ENCODE measurements at regions not wholly inside any gene's neighbourhood (a gene's known extent, or its start where the extent isn't known, plus 50 kb on each side); places are given as distances from the start of the nearest gene placed in this dataset.

DNA sequence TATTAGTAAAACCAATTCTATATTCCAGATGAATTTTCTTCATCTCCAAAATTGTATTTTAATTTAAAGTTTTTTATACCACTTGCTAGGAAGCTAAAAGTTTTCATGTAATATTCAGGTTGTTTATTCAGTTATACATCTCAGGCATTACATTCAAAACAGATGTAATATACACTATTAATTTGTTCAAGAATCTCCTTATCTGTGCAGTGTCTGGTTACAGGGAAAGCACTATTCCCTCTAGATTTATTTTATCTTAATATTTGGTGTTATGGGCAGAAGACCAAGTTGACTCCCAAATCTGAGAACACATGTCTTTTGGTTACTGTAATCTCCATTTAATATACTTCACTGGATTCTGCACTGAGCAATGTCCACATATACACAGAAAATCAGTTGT lies 953.4 kb downstream of the ANKRD7 start:
- Histone ChIP-seq H4K20me1 (ENCODE audit: insufficient read depth) (no peaks in the 10 kb centered on the region), H3K9ac (ENCODE audit: low read length) (no peak overlapping the region), H3K9me3 (ENCODE audit: low read length) (no peaks in the 10 kb centered on the region), H3K9me2 (ENCODE audit: insufficient read depth, low read length) (no peaks in the 10 kb centered on the region), H3K27me3 (ENCODE audit: insufficient read depth, low read depth, low read length) (no peaks in the 10 kb centered on the region), H2AFZ (ENCODE audit: low read depth, low read length) (no peak overlapping the region), H3F3A (ENCODE audit: insufficient read depth, low read length, poor library complexity, severe bottlenecking) (no peaks in the 10 kb centered on the region), H3K27ac (ENCODE audit: low read length) (no peak overlapping the region), H3K36me3 (ENCODE audit: insufficient read depth, low read length) (no peaks in the 10 kb centered on the region), H3K79me2 (replicated peaks; ENCODE audit: insufficient read depth, low read length) (no peaks in the 10 kb centered on the region), H3K4me3 (ENCODE audit: low read length) (no peak overlapping the region), H3K4me2 (ENCODE audit: low read length) (no peak overlapping the region)
- no peak for TF ChIP-seq TAF1 (IDR thresholded peaks at IDR 0.05; ENCODE audit: low read depth)
- TF ChIP-seq, protein P1, sequence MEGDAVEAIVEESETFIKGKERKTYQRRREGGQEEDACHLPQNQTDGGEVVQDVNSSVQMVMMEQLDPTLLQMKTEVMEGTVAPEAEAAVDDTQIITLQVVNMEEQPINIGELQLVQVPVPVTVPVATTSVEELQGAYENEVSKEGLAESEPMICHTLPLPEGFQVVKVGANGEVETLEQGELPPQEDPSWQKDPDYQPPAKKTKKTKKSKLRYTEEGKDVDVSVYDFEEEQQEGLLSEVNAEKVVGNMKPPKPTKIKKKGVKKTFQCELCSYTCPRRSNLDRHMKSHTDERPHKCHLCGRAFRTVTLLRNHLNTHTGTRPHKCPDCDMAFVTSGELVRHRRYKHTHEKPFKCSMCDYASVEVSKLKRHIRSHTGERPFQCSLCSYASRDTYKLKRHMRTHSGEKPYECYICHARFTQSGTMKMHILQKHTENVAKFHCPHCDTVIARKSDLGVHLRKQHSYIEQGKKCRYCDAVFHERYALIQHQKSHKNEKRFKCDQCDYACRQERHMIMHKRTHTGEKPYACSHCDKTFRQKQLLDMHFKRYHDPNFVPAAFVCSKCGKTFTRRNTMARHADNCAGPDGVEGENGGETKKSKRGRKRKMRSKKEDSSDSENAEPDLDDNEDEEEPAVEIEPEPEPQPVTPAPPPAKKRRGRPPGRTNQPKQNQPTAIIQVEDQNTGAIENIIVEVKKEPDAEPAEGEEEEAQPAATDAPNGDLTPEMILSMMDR (IDR thresholded peaks at IDR 0.05; ENCODE audit: poor library complexity, severe bottlenecking), result no peak
- no peak for TF ChIP-seq SMC3 (conservative IDR thresholded peaks at IDR 0.05; ENCODE audit: poor library complexity)
- TF ChIP-seq EZH2 (IDR thresholded peaks at IDR 0.05; ENCODE audit: borderline replicate concordance, insufficient read depth, low read length, poor library complexity, severe bottlenecking), result no peak
- no peak for TF ChIP-seq EP300 (conservative IDR thresholded peaks at IDR 0.05; ENCODE audit: poor library complexity, severe bottlenecking)
- TF ChIP-seq POLR2AphosphoS5 (IDR thresholded peaks at IDR 0.05), result no peak
- TF ChIP-seq, protein P2, sequence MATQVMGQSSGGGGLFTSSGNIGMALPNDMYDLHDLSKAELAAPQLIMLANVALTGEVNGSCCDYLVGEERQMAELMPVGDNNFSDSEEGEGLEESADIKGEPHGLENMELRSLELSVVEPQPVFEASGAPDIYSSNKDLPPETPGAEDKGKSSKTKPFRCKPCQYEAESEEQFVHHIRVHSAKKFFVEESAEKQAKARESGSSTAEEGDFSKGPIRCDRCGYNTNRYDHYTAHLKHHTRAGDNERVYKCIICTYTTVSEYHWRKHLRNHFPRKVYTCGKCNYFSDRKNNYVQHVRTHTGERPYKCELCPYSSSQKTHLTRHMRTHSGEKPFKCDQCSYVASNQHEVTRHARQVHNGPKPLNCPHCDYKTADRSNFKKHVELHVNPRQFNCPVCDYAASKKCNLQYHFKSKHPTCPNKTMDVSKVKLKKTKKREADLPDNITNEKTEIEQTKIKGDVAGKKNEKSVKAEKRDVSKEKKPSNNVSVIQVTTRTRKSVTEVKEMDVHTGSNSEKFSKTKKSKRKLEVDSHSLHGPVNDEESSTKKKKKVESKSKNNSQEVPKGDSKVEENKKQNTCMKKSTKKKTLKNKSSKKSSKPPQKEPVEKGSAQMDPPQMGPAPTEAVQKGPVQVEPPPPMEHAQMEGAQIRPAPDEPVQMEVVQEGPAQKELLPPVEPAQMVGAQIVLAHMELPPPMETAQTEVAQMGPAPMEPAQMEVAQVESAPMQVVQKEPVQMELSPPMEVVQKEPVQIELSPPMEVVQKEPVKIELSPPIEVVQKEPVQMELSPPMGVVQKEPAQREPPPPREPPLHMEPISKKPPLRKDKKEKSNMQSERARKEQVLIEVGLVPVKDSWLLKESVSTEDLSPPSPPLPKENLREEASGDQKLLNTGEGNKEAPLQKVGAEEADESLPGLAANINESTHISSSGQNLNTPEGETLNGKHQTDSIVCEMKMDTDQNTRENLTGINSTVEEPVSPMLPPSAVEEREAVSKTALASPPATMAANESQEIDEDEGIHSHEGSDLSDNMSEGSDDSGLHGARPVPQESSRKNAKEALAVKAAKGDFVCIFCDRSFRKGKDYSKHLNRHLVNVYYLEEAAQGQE (IDR thresholded peaks at IDR 0.05; ENCODE audit: borderline replicate concordance), result no peak
- no peak for TF ChIP-seq RAD21 (conservative IDR thresholded peaks at IDR 0.05)
- TF ChIP-seq MXI1 (conservative IDR thresholded peaks at IDR 0.05; ENCODE audit: poor library complexity, severe bottlenecking), result no peak

DNA sequence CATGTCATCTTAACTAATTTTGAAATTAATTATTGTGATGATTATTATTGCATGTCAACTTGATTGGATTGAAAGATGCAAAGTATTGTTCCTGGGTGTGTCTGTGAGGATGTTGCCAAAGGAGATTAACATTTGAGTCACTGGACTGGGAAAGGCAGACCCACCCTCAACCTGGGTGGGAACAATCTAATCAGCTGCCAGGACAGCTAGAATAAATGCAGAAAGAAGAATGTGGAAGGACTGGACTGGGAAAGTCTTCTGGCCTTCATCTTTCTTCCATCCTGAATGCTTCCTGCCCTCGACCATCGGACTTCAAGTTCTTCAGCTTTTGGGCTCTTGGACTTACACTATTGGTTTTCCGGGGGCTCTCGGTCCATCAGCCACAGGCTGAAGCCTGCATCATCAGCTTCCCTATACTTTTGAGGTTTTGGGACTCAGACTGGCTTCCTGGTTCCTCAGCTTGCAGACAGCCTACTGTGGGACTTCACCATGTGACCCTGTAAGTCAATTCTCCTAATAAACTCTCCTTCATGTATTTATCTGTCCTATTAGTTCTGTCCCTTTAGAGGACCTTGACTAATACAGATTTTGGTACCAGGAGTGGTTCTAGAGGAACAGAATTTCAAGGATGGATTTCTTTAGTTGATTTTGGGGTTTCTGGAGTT lies 959.8 kb downstream of the ANKRD7 start:
- no peak overlapping the region for H3K9ac ChIP-seq (ENCODE audit: low read length)
- no peaks in the 10 kb centered on the region for H3K27me3 ChIP-seq (ENCODE audit: insufficient read depth, low read depth, low read length)
- H4K20me1 ChIP-seq (ENCODE audit: insufficient read depth), result no peaks in the 10 kb centered on the region
- H3F3A ChIP-seq (ENCODE audit: insufficient read depth, low read length, poor library complexity, severe bottlenecking), result no peaks in the 10 kb centered on the region
- H3K9me3 ChIP-seq (ENCODE audit: low read length), result no peaks in the 10 kb centered on the region
- H3K27ac ChIP-seq (ENCODE audit: low read length), result no peak overlapping the region
- no peaks in the 10 kb centered on the region for H3K36me3 ChIP-seq (ENCODE audit: insufficient read depth, low read length)
- no peak overlapping the region for H3K4me3 ChIP-seq (ENCODE audit: low read length)
- TF ChIP-seq, protein P2 (IDR thresholded peaks at IDR 0.05; ENCODE audit: borderline replicate concordance), result no peak
- TF ChIP-seq TAF1 (IDR thresholded peaks at IDR 0.05; ENCODE audit: low read depth), result no peak
- no peak for TF ChIP-seq RAD21 (conservative IDR thresholded peaks at IDR 0.05)
- no peak for TF ChIP-seq EZH2 (IDR thresholded peaks at IDR 0.05; ENCODE audit: borderline replicate concordance, insufficient read depth, low read length, poor library complexity, severe bottlenecking)
- no peak for TF ChIP-seq POLR2AphosphoS5 (IDR thresholded peaks at IDR 0.05)
- no peak for TF ChIP-seq SMC3 (conservative IDR thresholded peaks at IDR 0.05; ENCODE audit: poor library complexity)
- TF ChIP-seq, protein P1 (IDR thresholded peaks at IDR 0.05; ENCODE audit: poor library complexity, severe bottlenecking), result no peak
- no peak for TF ChIP-seq MXI1 (conservative IDR thresholded peaks at IDR 0.05; ENCODE audit: poor library complexity, severe bottlenecking)
- no peak for TF ChIP-seq EP300 (conservative IDR thresholded peaks at IDR 0.05; ENCODE audit: poor library complexity, severe bottlenecking)
- H3K9me2 ChIP-seq (ENCODE audit: insufficient read depth, low read length), result no peaks in the 10 kb centered on the region
- H3K79me2 ChIP-seq (replicated peaks; ENCODE audit: insufficient read depth, low read length), result no peaks in the 10 kb centered on the region
- no peak overlapping the region for H3K4me2 ChIP-seq (ENCODE audit: low read length)
- H2AFZ ChIP-seq (ENCODE audit: low read depth, low read length), result no peak overlapping the region

Data from neural cell (in vitro differentiated cells).